GM21515 (cell line): ENCODE measurements at regions not wholly inside any gene's neighbourhood (a gene's known extent, or its start where the extent isn't known, plus 50 kb on each side); places are given as distances from the start of the nearest gene placed in this dataset.
"Not testable (repeated sequence)": the region's sequence is repeated elsewhere in the genome, so short reads cannot be mapped to it uniquely, and the experiment has no call there.

Source experiments
- ATAC-seq: cut with Tn5 transposase; IDR thresholded peaks from one replicate; pipeline ENCODE4 v1.9.1; 2021; ENCODE audit not compliant: unreplicated experiment

GRCh38 chr5:91927439-91927838 is 544.3 kb upstream of the ARRDC3 start:
- no peak for ATAC-seq

- ATAC-seq, result no peak
Measured at GRCh38 chr5:91925249-91925648, 542.1 kb upstream of the ARRDC3 start.

DNA sequence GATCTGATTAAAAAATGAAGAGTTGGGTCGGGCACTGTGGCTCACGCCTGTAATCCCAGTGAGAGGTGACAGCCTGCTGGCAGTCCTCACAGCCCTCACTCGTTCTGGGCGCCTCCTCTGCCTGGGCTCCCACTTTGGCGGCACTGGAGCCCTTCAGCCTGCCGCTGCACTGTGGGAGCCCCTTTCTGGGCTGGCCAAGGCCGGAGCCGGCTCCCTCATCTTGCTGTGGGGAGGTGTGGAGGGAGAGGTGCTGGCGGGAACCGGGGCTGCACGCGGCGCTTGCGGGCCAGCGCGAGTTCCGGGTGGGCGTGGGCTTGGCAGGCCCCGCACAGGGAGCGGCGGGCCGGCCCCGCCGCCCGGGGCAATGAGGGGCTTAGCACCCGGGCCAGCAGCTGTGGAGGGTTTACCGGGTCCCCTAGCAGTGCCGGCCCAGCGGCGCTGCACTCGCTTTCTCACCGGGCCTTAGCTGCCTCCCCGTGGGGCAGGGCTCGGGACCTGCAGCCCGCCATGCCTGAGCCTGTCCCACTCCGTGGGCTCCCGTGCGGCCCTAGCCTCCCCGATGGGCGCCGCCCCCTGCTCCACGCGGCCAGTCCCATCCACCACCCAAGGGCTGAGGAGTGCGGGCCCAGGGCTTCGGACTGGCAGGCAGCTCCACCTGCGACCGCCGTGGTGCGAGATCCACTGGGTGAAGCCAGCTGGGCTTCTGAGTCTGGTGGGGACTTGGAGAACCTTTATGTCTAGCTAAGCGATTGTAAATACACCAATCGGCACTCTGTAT is 534.1 kb upstream of the ARRDC3 start:
- ATAC-seq, result not testable (repeated sequence)

- no peak for ATAC-seq
Measured at GRCh38 chr5:91910655-91911054, 527.5 kb upstream of the ARRDC3 start.

DNA sequence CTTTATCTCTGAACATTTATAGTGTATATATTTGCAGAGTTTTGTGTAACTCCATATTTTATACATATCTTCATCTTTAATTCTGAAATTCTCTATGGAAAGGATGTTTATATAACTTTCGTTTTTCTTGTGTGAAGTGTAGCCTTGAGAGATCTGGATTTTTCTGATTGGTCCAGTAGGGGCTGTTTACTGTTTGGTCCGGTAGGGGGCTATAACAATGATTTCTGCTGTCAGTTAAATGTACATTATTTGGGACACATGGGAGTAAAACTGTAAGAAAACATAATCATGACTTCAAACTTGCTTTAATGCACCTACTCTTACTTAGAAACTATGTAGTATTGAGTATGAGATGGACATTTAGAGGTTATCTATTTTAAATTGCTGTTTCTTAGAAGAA is 527.1 kb upstream of the ARRDC3 start:
- ATAC-seq, result no peak

DNA sequence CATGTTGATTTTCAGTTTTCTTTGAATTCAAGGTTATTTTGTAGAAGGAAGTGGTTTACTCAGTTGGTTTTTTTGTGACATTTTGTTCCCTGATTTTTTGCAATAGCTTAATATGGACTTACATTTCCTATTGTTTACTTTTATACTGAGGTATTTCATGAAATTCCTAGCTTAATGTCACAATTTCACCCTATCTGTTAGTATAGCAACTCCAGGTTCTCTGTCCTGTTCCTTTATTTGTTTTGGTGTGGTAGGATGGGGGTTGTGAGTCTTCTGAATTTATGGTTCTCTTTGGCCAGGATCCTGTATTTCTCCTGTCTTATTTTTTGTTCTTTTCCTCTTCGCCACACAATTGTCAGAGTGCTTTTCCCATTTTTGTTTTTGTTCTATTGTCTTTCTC is 523.4 kb upstream of the ARRDC3 start:
- ATAC-seq, result no peak

DNA sequence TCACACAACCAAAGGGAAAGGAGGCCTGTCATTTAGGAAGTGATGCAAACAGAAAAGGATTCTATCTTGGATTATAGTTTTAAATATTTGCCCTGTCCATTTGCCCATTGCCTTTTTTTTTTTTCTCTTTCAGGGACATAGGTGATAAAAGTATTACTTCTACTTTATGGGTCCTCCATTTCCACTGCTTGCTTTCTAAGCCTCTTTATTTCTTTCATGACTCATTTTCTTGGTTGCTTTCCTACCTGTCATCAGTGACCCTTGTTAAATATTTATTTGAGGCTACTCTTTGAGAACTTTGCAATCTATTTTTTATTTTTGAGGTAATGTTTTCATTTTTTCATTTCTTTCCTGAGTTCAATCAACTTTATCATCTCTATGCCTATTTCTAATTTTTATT is 522.9 kb upstream of the ARRDC3 start:
- ATAC-seq, result no peak

DNA sequence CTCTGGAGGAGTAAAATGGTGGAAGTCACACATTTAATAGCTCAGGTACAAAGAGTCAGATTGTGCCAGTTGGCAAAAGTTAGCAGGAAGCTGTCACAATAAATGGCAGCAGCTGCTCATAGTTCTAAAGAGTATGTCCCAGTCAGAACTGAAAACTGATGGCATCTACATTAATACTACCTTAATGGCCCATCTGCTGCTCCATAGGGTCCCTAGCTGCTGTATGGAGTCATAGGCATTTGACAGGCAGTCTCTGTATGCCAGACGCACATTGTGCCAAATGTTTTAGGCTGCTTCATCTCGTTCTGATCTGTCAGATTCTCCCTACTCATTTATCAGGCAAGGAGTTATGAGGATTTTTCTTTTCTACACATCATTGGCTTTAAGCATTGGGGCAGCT is 515.8 kb upstream of the ARRDC3 start:
- no peak for ATAC-seq

- ATAC-seq, result no peak
Measured at GRCh38 chr5:91898019-91898418, 514.9 kb upstream of the ARRDC3 start.

DNA sequence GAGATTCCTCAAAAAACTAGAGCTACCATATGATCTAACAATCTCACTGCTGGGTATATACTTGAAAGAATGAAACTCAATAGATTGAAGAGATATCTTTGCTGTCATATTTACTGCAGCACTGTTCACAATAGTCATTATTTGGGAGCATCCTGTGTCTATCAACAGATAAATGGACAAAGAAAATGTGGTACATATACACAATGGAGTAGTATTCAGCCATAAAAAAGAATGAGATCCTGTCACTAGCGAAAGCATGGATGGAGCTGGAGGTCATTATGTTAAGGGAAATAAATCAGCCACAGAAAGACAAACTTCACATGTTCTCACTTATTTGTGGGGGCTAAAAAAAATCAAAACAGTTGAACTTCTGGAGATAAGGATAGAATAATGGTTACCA is 505.7 kb upstream of the ARRDC3 start:
- no peak for ATAC-seq

- ATAC-seq, result no peak
Measured at GRCh38 chr5:91885291-91886265, 502.5 kb upstream of the ARRDC3 start.

DNA sequence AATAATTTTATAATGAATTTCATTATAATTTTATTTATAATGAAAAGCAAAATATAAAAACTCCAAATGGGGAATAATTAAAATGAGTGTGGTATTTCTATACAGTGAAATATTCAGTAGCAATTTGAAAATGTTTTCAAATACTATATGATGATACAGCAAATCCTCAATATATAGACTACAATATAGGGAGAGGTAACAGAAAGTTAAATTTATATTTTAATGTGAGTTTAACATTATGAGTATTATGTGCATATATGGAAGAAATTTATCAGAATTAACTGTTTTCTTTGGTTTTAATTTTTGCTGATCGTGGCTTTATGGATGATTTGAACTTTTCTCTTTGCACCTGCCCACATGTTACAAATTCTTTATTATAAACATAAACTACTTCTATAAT is 500.9 kb upstream of the ARRDC3 start:
- no peak for ATAC-seq

- no peak for ATAC-seq
Measured at GRCh38 chr5:91875196-91875779, 492.2 kb upstream of the ARRDC3 start.

DNA sequence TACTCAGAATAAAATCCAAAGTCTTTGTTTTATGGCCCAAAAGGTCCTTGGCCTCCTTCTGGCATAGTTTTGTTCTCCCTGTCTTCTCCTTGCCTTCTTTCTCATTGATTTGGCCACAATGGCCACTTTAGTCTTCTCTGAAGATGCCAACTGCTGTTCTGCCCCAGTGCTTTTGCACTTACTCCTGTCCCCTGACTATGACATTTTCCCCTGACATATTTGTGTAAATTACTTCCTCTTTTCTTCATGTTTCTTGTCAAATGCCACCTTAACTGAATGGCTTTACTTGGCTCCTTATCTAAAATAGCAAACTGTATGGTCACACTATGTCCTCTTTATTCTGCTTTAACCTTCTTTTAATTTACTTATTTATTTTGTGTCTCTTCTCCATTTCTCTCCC is 484.7 kb upstream of the ARRDC3 start:
- ATAC-seq, result no peak

- ATAC-seq, result no peak
Measured at GRCh38 chr5:91865915-91866314, 482.8 kb upstream of the ARRDC3 start.

GRCh38 chr5:91864962-91865361 is 481.8 kb upstream of the ARRDC3 start:
- no peak for ATAC-seq

- ATAC-seq, result no peak
Measured at GRCh38 chr5:91851670-91852069, 468.6 kb upstream of the ARRDC3 start.

DNA sequence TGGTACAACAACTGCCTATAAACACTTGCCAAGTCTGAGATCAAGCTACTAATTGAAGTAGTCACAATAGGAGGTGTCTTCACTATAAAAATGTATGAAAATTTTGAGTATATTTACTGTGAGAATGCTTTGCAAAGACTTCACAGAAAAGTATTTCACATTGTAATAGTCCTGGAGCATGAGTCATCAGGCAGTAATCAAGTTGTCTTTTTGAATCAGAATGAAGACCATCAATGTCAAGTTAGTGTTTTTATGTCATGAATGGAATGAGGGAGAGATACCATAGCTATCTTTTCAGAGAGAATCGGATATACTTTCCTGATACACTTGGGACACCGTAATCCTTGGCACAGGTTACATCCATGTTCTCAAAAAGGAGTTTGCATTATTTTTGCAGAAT is 466.9 kb upstream of the ARRDC3 start:
- ATAC-seq, result no peak

DNA sequence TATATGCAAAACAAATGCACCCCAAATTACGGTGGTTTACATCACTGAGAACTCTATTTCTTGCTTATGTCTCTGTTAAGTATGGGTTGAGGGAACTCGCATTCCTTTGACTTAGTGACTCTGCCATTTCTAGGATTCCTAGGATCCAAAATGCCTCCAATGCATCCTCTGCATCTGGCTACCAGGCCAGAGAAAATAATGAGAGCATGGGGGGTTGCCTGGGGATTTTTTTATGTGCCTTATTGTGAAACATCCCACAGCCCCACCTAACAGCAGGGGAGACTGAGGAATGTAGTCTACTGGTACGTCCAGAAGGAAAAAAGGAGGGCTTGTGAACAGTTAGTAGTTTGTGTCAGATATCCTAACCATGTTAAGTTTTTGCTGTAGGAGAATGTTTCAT is 466.0 kb upstream of the ARRDC3 start:
- no peak for ATAC-seq

- no peak for ATAC-seq
Measured at GRCh38 chr5:91848453-91848852, 465.3 kb upstream of the ARRDC3 start.

GRCh38 chr5:91841423-91841822 is 458.3 kb upstream of the ARRDC3 start:
- no peak for ATAC-seq

GRCh38 chr5:91840412-91840811 is 457.3 kb upstream of the ARRDC3 start:
- ATAC-seq, result no peak
